ENCODE measurements at regions not wholly inside any gene's neighbourhood (a gene's known extent, or its start where the extent isn't known, plus 50 kb on each side); places are given as distances from the start of the nearest gene placed in this dataset.

- no peak overlapping the region for H3K27ac ChIP-seq
- intact Hi-C loops (cut with DNase I): no loop called here
- WGBS, 3 donors: 85 to 87% (median 86%) methylated on average over 9 of the region's 9 CpGs
- TF ChIP-seq EP300 (IDR thresholded peaks at IDR 0.05) (no peak), POLR2A (IDR thresholded peaks at IDR 0.05) (no peak), CTCF (IDR thresholded peaks at IDR 0.05) (no peak)
- H3K36me3 ChIP-seq: no peaks in the 10 kb centered on the region
- DNase-seq: no peak
- H3K4me3 ChIP-seq: no peak overlapping the region
- no peaks in the 10 kb centered on the region for H3K9me3 ChIP-seq
- no peaks in the 10 kb centered on the region for H3K27me3 ChIP-seq
- H3K4me1 ChIP-seq (ENCODE audit: insufficient read depth): peaks cover 7% of the 10 kb centered on the region
These were observed 304.3 kb downstream of the TLE3 start for GRCh38 chr15:69793431-69793780.

GRCh38 chr15:69793781-69794451, 303.8 kb downstream of the TLE3 start:
- no peak for DNase-seq
- H3K9me3 ChIP-seq: no peaks in the 10 kb centered on the region
- TF ChIP-seq EP300 (IDR thresholded peaks at IDR 0.05): no peak
- no peak for TF ChIP-seq POLR2A (IDR thresholded peaks at IDR 0.05)
- TF ChIP-seq CTCF (IDR thresholded peaks at IDR 0.05): no peak
- peak overlapping the region in 1 of 2 donors; percentile 1 for H3K27ac ChIP-seq
- WGBS, 3 donors: 53 to 57% (median 53%) methylated on average over 9 of the region's 9 CpGs
- no peak overlapping the region for H3K4me3 ChIP-seq
- intact Hi-C loops (cut with DNase I): no loop called here
- no peaks in the 10 kb centered on the region for H3K27me3 ChIP-seq
- no peaks in the 10 kb centered on the region for H3K36me3 ChIP-seq
- peaks cover 11% of the 10 kb centered on the region for H3K4me1 ChIP-seq (ENCODE audit: insufficient read depth)

- Histone ChIP-seq H3K4me3 (no peak overlapping the region), H3K27me3 (no peaks in the 10 kb centered on the region), H3K4me1 (ENCODE audit: insufficient read depth) (peaks cover 14% of the 10 kb centered on the region), H3K9me3 (no peaks in the 10 kb centered on the region), H3K36me3 (no peaks in the 10 kb centered on the region), H3K27ac (peak overlapping the region; percentile 16 to 32)
- TF ChIP-seq POLR2A (IDR thresholded peaks at IDR 0.05) (no peak), EP300 (IDR thresholded peaks at IDR 0.05) (no peak), CTCF (IDR thresholded peaks at IDR 0.05) (no peak)
- WGBS, 3 donors: 37 to 42% (median 42%) methylated on average over 11 of the region's 11 CpGs
- intact Hi-C loops (cut with DNase I): no loop called here
- DNase-seq: peak; percentile 62 to 87 (median 70)
These were observed 302.9 kb downstream of the TLE3 start for GRCh38 chr15:69794645-69795469.

GRCh38 chr15:69795601-69796000, 302.1 kb downstream of the TLE3 start:
- no peak for TF ChIP-seq EP300 (IDR thresholded peaks at IDR 0.05)
- no peak for TF ChIP-seq POLR2A (IDR thresholded peaks at IDR 0.05)
- no peak for TF ChIP-seq CTCF (IDR thresholded peaks at IDR 0.05)
- Histone ChIP-seq H3K27ac (peak overlapping the region in 1 of 2 donors; percentile 32), H3K4me1 (ENCODE audit: insufficient read depth) (peaks cover 14% of the 10 kb centered on the region), H3K27me3 (no peaks in the 10 kb centered on the region), H3K36me3 (no peaks in the 10 kb centered on the region), H3K4me3 (no peak overlapping the region), H3K9me3 (no peaks in the 10 kb centered on the region)
- intact Hi-C loops (cut with DNase I): no loop called here
- WGBS, 3 donors: 41 to 60% (median 43%) methylated on average over 5 to 6 of the region's 6 CpGs
- no peak for DNase-seq
